GM23338 (cell line): ENCODE measurements at regions not wholly inside any gene's neighbourhood (a gene's known extent, or its start where the extent isn't known, plus 50 kb on each side); places are given as distances from the start of the nearest gene placed in this dataset.

Experiments
- ATAC-seq: fragments of 200-7000 bp; cut with Tn5 transposase; 3 replicates; pipeline ENCODE4 v1.9.1; 2020
- DNase-seq: peaks from one replicate; pipeline ENCODE4 v3.0.0-alpha.2; 2015; ENCODE audit warnings: low spot score
- H2AFZ ChIP-seq: fragments of 200-600 bp; sonication (generic); 2 replicates; pipeline ENCODE4 v1.8.0; 2016; ENCODE audit warnings: antibody characterized with exemption, mild to moderate bottlenecking, moderate library complexity
- H3F3A ChIP-seq: fragments of 200-600 bp; sonication (generic); replicated peaks from 2 replicates; pipeline ENCODE4 v1.8.0; 2017; ENCODE audit warnings: antibody characterized with exemption, mixed run types, low read depth
- H3K27ac ChIP-seq: fragments of 200-600 bp; sonication (generic); 2 replicates; pipeline ENCODE4 v1.6.1; 2016; ENCODE audit warnings: low read depth
- H3K27me3 ChIP-seq: fragments of 200-600 bp; sonication (generic); 2 replicates; pipeline ENCODE4 v1.8.0; 2016; ENCODE audit warnings: mild to moderate bottlenecking, mixed run types, moderate library complexity; ENCODE audit not compliant: insufficient read depth
- H3K36me3 ChIP-seq: fragments of 200-600 bp; sonication (generic); 2 replicates; pipeline ENCODE4 v1.8.0; 2016; ENCODE audit warnings: mild to moderate bottlenecking; ENCODE audit not compliant: insufficient read depth
- H3K4me1 ChIP-seq: fragments of 200-600 bp; sonication (generic); 2 replicates; pipeline ENCODE4 v1.8.0; 2016; ENCODE audit warnings: mild to moderate bottlenecking, moderate library complexity; ENCODE audit not compliant: insufficient read depth
- H3K4me2 ChIP-seq: fragments of 200-600 bp; sonication (generic); 2 replicates; pipeline ENCODE4 v1.7.1; 2017; ENCODE audit warnings: mixed run types
- H3K4me3 ChIP-seq: fragments of 200-600 bp; sonication (generic); 2 replicates; pipeline ENCODE4 v1.6.1; 2016; ENCODE audit warnings: mixed run types
- H3K79me2 ChIP-seq: fragments of 200-600 bp; sonication (generic); replicated peaks from 2 replicates; pipeline ENCODE4 v1.8.0; 2017; ENCODE audit warnings: mild to moderate bottlenecking; ENCODE audit not compliant: insufficient read depth
- H3K9me2 ChIP-seq: fragments of 200-600 bp; sonication (generic); 2 replicates; pipeline ENCODE4 v1.8.0; 2017; ENCODE audit not compliant: insufficient read depth
- H4K20me1 ChIP-seq: fragments of 200-600 bp; sonication (generic); replicated peaks from 2 replicates; pipeline ENCODE4 v1.8.0; 2017; ENCODE audit warnings: mild to moderate bottlenecking; ENCODE audit not compliant: insufficient read depth
- H3K27ac Mint-ChIP-seq: 2 replicates; pipeline ENCODE4 v1.8.0; 2020; ENCODE audit warnings: inconsistent platforms, mild to moderate bottlenecking, moderate library complexity, mixed read lengths
- H3K27me3 Mint-ChIP-seq: 3 replicates; pipeline ENCODE4 v1.8.0; 2022; ENCODE audit warnings: low read depth, mild to moderate bottlenecking, moderate library complexity, mixed read lengths, inconsistent platforms; ENCODE audit not compliant: insufficient read depth, poor library complexity
- H3K36me3 Mint-ChIP-seq: 3 replicates; pipeline ENCODE4 v1.8.0; 2021; ENCODE audit warnings: low read depth, mild to moderate bottlenecking, inconsistent platforms, moderate library complexity, mixed read lengths
- H3K4me1 Mint-ChIP-seq: 3 replicates; pipeline ENCODE4 v1.8.0; 2020; ENCODE audit warnings: mild to moderate bottlenecking, inconsistent platforms, mixed read lengths
- H3K4me3 Mint-ChIP-seq: 3 replicates; pipeline ENCODE4 v1.8.0; 2021; ENCODE audit warnings: moderate library complexity, mild to moderate bottlenecking, inconsistent platforms, mixed read lengths
- H3K9me3 Mint-ChIP-seq: 3 replicates; pipeline ENCODE4 v1.8.0; 2020; ENCODE audit warnings: moderate library complexity, mild to moderate bottlenecking, inconsistent platforms, mixed read lengths
- JUNB ChIP-seq: IDR thresholded peaks from one replicate; pipeline ENCODE4 v1.6.1; 2016; ENCODE audit warnings: antibody characterized with exemption; ENCODE audit not compliant: unreplicated experiment
- NANOG ChIP-seq: IDR thresholded peaks from 2 replicates; pipeline ENCODE4 v1.6.1; 2016; ENCODE audit warnings: antibody characterized with exemption, borderline replicate concordance
- STAT1 ChIP-seq: IDR thresholded peaks from one replicate; pipeline ENCODE4 v1.6.1; 2016; ENCODE audit warnings: antibody characterized with exemption; ENCODE audit not compliant: unreplicated experiment
- ZNF331 ChIP-seq: fragments of 250-450 bp; sonication (Bioruptor Pico); IDR thresholded peaks from 2 replicates; pipeline ENCODE4 v1.5.0; 2020; ENCODE audit warnings: low read depth, mild to moderate bottlenecking, moderate library complexity
- ZNF462 ChIP-seq: fragments of 250-450 bp; sonication (Bioruptor Pico); IDR thresholded peaks from 2 replicates; pipeline ENCODE4 v1.5.0; 2020; ENCODE audit warnings: mild to moderate bottlenecking, moderate library complexity

GRCh38 chr4:174422893-174423256, 99.4 kb downstream of the HPGD start:
- Histone ChIP-seq H3K4me1 (no peaks in the 10 kb centered on the region), H3K79me2 (no peaks in the 10 kb centered on the region), H3K4me2 (no peak overlapping the region), H3K4me3 (no peak overlapping the region), H3K27me3 (no peaks in the 10 kb centered on the region), H3K9me2 (no peaks in the 10 kb centered on the region), H2AFZ (no peak overlapping the region), H3K36me3 (no peaks in the 10 kb centered on the region), H3F3A (no peaks in the 10 kb centered on the region), H4K20me1 (no peaks in the 10 kb centered on the region), H3K27ac (no peak overlapping the region)
- DNase-seq (no peak), ATAC-seq (no peak)
- H3K36me3 Mint-ChIP-seq = 0 out of 3 replicates have a peak, but pooled peaks cover under 1% of the 10 kb centered on the region
- peaks cover under 1% of the 10 kb centered on the region; the same call in 1 of the 3 replicates for H3K9me3 Mint-ChIP-seq
- H3K27ac Mint-ChIP-seq = no peak overlapping the region
- H3K4me3 Mint-ChIP-seq = no peak overlapping the region
- no peaks in the 10 kb centered on the region for H3K27me3 Mint-ChIP-seq
- H3K4me1 Mint-ChIP-seq = no peaks in the 10 kb centered on the region
- TF ChIP-seq NANOG (no peak), ZNF462 (CRISPR knock-in tag) (no peak), JUNB (no peak), ZNF331 (no peak)

- H3K36me3 ChIP-seq = no peaks in the 10 kb centered on the region
- peaks cover 3% of the 10 kb centered on the region; the same call in 1 of the 3 replicates for H3K36me3 Mint-ChIP-seq
- H3K9me3 Mint-ChIP-seq = peaks cover 10% of the 10 kb centered on the region
- H3F3A ChIP-seq = no peaks in the 10 kb centered on the region
- no peak overlapping the region for H3K27ac ChIP-seq
- H3K4me3 ChIP-seq = no peak overlapping the region
- H3K9me2 ChIP-seq = no peaks in the 10 kb centered on the region
- no peaks in the 10 kb centered on the region for H3K4me1 Mint-ChIP-seq
- no peaks in the 10 kb centered on the region for H4K20me1 ChIP-seq
- H3K27me3 ChIP-seq = no peaks in the 10 kb centered on the region
- H3K79me2 ChIP-seq = no peaks in the 10 kb centered on the region
- no peak overlapping the region for H3K4me3 Mint-ChIP-seq
- H3K27me3 Mint-ChIP-seq = peaks cover 2% of the 10 kb centered on the region
- no peaks in the 10 kb centered on the region for H3K4me1 ChIP-seq
- H3K27ac Mint-ChIP-seq = no peak overlapping the region
- H3K4me2 ChIP-seq = no peak overlapping the region
- DNase-seq = no peak
- peak overlapping the region; percentile 25; the same call in 1 of the 2 replicates for H2AFZ ChIP-seq
- ATAC-seq = no peak
- TF ChIP-seq ZNF462 (CRISPR knock-in tag) (no peak), STAT1 (no peak)
Measured at GRCh38 chr4:174420316-174420715, 102.0 kb downstream of the HPGD start.
